HG02678 (cell line): ENCODE measurements at regions not wholly inside any gene's neighbourhood (a gene's known extent, or its start where the extent isn't known, plus 50 kb on each side); places are given as distances from the start of the nearest gene placed in this dataset.

Source experiments
- ATAC-seq: cut with Tn5 transposase; IDR thresholded peaks from one replicate; pipeline ENCODE4 v1.9.1; 2021; ENCODE audit warnings: mild to moderate bottlenecking, moderate library complexity; ENCODE audit not compliant: unreplicated experiment

GRCh38 chr9:80440724-80441123 lies 869.0 kb downstream of the TLE4 start:
- no peak for ATAC-seq

GRCh38 chr9:80437825-80438224 lies 866.1 kb downstream of the TLE4 start:
- ATAC-seq = no peak

GRCh38 chr9:80437091-80437640 lies 865.4 kb downstream of the TLE4 start:
- no peak for ATAC-seq

GRCh38 chr9:80435591-80435990 lies 863.8 kb downstream of the TLE4 start:
- ATAC-seq = no peak

- no peak for ATAC-seq
These were observed 855.2 kb downstream of the TLE4 start for GRCh38 chr9:80426992-80427391.

- no peak for ATAC-seq
These were observed 845.5 kb downstream of the TLE4 start for GRCh38 chr9:80417211-80417773.

GRCh38 chr9:80410106-80410505 lies 838.3 kb downstream of the TLE4 start:
- ATAC-seq = no peak

GRCh38 chr9:80407220-80407619 lies 835.5 kb downstream of the TLE4 start:
- ATAC-seq = no peak

GRCh38 chr9:80401243-80401642 lies 829.5 kb downstream of the TLE4 start:
- ATAC-seq = no peak

- no peak for ATAC-seq
These were observed 829.0 kb downstream of the TLE4 start for GRCh38 chr9:80400624-80401230.

GRCh38 chr9:80399606-80400005 lies 827.8 kb downstream of the TLE4 start:
- ATAC-seq = no peak

- no peak for ATAC-seq
These were observed 816.1 kb downstream of the TLE4 start for GRCh38 chr9:80387828-80388227.

- no peak for ATAC-seq
These were observed 813.5 kb downstream of the TLE4 start for GRCh38 chr9:80385246-80385645.

- ATAC-seq = no peak
These were observed 811.6 kb downstream of the TLE4 start for GRCh38 chr9:80383331-80383730.

GRCh38 chr9:80382211-80382891 lies 810.6 kb downstream of the TLE4 start:
- no peak for ATAC-seq

GRCh38 chr9:80380301-80380700 lies 808.5 kb downstream of the TLE4 start:
- ATAC-seq = no peak

GRCh38 chr9:80378669-80379293 lies 807.0 kb downstream of the TLE4 start:
- no peak for ATAC-seq

GRCh38 chr9:80376180-80376579 lies 804.4 kb downstream of the TLE4 start:
- ATAC-seq = no peak

GRCh38 chr9:80375477-80375876 lies 803.7 kb downstream of the TLE4 start:
- ATAC-seq = no peak

GRCh38 chr9:80369641-80370040 lies 797.9 kb downstream of the TLE4 start:
- no peak for ATAC-seq

- no peak for ATAC-seq
These were observed 794.9 kb downstream of the TLE4 start for GRCh38 chr9:80366626-80367025.
